Astrocyte (in vitro differentiated cells and primary cell): ENCODE measurements at regions not wholly inside any gene's neighbourhood (a gene's known extent, or its start where the extent isn't known, plus 50 kb on each side); places are given as distances from the start of the nearest gene placed in this dataset.

Experiments used
- CTCF ChIP-seq: IDR thresholded peaks from 2 replicates; pipeline ENCODE4 v1.5.1; 2011; ENCODE audit warnings: low read depth, mild to moderate bottlenecking, inconsistent platforms, low read length, moderate library complexity; ENCODE audit not compliant: insufficient read depth
- EZH2 ChIP-seq: IDR thresholded peaks from 2 replicates; pipeline ENCODE4 v1.6.1; 2012; ENCODE audit warnings: mild to moderate bottlenecking, low read length, inconsistent platforms; ENCODE audit not compliant: insufficient read depth

GRCh38 chr16:47972246-47972985 lies 183.4 kb downstream of the ABCC12 start:
- TF ChIP-seq EZH2 (no peak), CTCF (no peak)
